Sigmoid colon (tissue), 4 donors: ENCODE measurements at regions not wholly inside any gene's neighbourhood (a gene's known extent, or its start where the extent isn't known, plus 50 kb on each side); places are given as distances from the start of the nearest gene placed in this dataset.

Source experiments
- EP300 ChIP-seq, 4 donors: sonication (generic); formaldehyde crosslinking; IDR thresholded peaks; one replicate each; pipeline ENCODE4 v1.6.1; 2017; ENCODE audit warnings: antibody characterized with exemption in 4 of 4
- POLR2A ChIP-seq, 2 donors: fragments of 450-650 bp; IDR thresholded peaks; one replicate each; pipeline ENCODE4 v1.6.1; 2016; ENCODE audit warnings: antibody characterized with exemption in 2 of 2, mild to moderate bottlenecking in 2 of 2, moderate library complexity in 2 of 2
- TF ChIP-seq, protein P1 (sequence below), 4 experiments: fragments of 450-650 bp in 3 of 4; fragments of 200-600 bp in 1 of 4; IDR thresholded peaks; one replicate each; pipeline ENCODE4 v1.5.1; 2016 to 2019; ENCODE audit warnings: antibody characterized with exemption in 4 of 4, mild to moderate bottlenecking in 3 of 4, moderate library complexity in 2 of 4

DNA sequence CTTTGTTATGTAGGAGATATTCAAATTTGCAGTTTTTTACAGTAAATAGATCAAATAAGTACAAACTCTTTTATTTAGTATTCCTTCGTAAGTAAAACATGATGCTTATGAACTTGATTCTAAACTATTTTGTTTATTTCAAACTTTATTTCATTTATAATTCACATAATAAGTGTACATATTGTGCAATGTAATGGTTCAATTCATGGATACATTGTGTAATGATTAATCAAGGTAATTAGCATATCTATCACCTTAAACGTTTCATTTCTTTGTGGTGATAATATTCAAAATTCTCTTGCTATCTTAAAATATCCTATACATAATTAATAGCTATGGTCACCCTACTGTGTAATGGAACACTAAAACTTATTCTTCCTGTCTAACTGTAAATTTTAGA, 525.9 kb upstream of the ZNF804A start:
- TF ChIP-seq EP300 (IDR thresholded peaks at IDR 0.05) (no peak), POLR2A (IDR thresholded peaks at IDR 0.05) (no peak)
- TF ChIP-seq, protein P1, sequence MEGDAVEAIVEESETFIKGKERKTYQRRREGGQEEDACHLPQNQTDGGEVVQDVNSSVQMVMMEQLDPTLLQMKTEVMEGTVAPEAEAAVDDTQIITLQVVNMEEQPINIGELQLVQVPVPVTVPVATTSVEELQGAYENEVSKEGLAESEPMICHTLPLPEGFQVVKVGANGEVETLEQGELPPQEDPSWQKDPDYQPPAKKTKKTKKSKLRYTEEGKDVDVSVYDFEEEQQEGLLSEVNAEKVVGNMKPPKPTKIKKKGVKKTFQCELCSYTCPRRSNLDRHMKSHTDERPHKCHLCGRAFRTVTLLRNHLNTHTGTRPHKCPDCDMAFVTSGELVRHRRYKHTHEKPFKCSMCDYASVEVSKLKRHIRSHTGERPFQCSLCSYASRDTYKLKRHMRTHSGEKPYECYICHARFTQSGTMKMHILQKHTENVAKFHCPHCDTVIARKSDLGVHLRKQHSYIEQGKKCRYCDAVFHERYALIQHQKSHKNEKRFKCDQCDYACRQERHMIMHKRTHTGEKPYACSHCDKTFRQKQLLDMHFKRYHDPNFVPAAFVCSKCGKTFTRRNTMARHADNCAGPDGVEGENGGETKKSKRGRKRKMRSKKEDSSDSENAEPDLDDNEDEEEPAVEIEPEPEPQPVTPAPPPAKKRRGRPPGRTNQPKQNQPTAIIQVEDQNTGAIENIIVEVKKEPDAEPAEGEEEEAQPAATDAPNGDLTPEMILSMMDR (IDR thresholded peaks at IDR 0.05) = no peak
